ENCODE measurements at regions not wholly inside any gene's neighbourhood (a gene's known extent, or its start where the extent isn't known, plus 50 kb on each side); places are given as distances from the start of the nearest gene placed in this dataset.

GRCh38 chr2:192345287-192345686, 150.6 kb upstream of the TMEFF2 start:
- no peaks in the 10 kb centered on the region for H3K36me3 ChIP-seq (ENCODE audit: low read depth, low read length)
- H3K9ac ChIP-seq (ENCODE audit: low read length) = no peak overlapping the region
- POLR2A ChIA-PET (ENCODE audit: unreplicated experiment) = no interaction called here
- H3K4me2 ChIP-seq (ENCODE audit: low read length) = no peak overlapping the region
- no peaks in the 10 kb centered on the region for H3F3A ChIP-seq (ENCODE audit: low read length, unreplicated experiment)
- ATAC-seq (no peak), DNase-seq (no peak)
- CTCF ChIA-PET = no interaction called here
- intact Hi-C loops (cut with micrococcal nuclease) = no loop called here
- H3K9me2 ChIP-seq (replicated peaks; ENCODE audit: low read length) = no peaks in the 10 kb centered on the region
- no peak overlapping the region for H3K4me3 ChIP-seq (ENCODE audit: low read length)
- no peaks in the 10 kb centered on the region for H3K9me3 ChIP-seq (ENCODE audit: low read length)
- H2AFZ ChIP-seq (ENCODE audit: low read length) = no peak overlapping the region
- no peaks in the 10 kb centered on the region for H3K4me1 ChIP-seq (ENCODE audit: insufficient read depth, low read length)
- BruUV-seq (replicated peaks) = no TSS peak
- no peak for TF ChIP-seq EZH2phosphoT487 (IDR thresholded peaks at IDR 0.05; ENCODE audit: borderline replicate concordance, low read length)
- no peak for TF ChIP-seq EZH2 (IDR thresholded peaks at IDR 0.05; ENCODE audit: low read length, unreplicated experiment)
- TF ChIP-seq CTCF (conservative IDR thresholded peaks at IDR 0.05; ENCODE audit: low read depth, low read length) = no peak
- no peaks in the 10 kb centered on the region for H3K27me3 ChIP-seq (ENCODE audit: low read length)
- H4K20me1 ChIP-seq (ENCODE audit: low read length) = no peaks in the 10 kb centered on the region
- no peaks in the 10 kb centered on the region for H3K79me2 ChIP-seq (ENCODE audit: low read length)
- no peak overlapping the region for H3K27ac ChIP-seq (ENCODE audit: low read length)

DNA sequence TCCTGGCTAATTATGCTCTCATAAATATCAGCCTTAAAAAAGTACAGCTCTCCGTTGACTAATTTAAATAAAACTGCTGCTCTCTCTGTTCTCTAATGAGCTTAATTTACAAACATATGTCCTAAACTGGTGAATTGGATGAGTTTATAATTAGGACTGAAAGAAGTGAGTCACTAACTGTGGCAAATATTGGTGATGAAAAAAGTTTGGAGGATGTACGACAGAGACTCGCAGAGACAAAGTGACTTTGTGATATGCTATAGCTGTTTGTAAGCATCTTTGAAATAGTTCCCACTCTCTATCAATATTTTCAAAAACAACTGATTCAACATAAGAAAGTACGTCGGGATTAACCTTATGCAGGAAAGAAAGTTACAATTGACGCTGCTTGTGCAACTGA, 138.9 kb upstream of the TMEFF2 start:
- BruUV-seq (replicated peaks) = no TSS peak

DNA sequence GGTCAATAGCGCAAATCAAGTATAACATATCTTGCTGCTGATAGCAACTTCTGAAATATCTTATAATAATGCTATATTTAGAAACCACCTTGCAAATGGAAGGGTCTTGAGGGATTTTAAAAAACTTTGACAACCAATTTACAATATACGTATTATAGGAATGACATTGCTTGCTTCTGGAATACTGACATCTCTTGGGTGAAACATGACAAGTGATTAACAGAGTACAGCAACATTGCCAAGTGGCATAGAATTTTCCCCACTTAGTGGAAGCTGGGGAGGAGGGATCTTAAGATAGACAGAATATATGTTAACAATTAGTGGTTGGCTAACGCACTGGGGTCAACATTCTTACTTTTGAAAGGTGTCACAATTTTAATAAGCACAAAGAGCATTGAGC, 133.6 kb upstream of the TMEFF2 start:
- TF ChIP-seq EZH2phosphoT487 (IDR thresholded peaks at IDR 0.05; ENCODE audit: borderline replicate concordance, low read length) (no peak), EZH2 (IDR thresholded peaks at IDR 0.05; ENCODE audit: low read length, unreplicated experiment) (no peak), CTCF (conservative IDR thresholded peaks at IDR 0.05; ENCODE audit: low read depth, low read length) (no peak)
- DNase-seq (no peak), ATAC-seq (no peak)
- no peak overlapping the region for H3K9ac ChIP-seq (ENCODE audit: low read length)
- H3F3A ChIP-seq (ENCODE audit: low read length, unreplicated experiment) = no peaks in the 10 kb centered on the region
- POLR2A ChIA-PET (ENCODE audit: unreplicated experiment) = no interaction called here
- intact Hi-C loops (cut with micrococcal nuclease) = no loop called here
- H3K9me3 ChIP-seq (ENCODE audit: low read length) = no peaks in the 10 kb centered on the region
- no peak overlapping the region for H3K27ac ChIP-seq (ENCODE audit: low read length)
- H2AFZ ChIP-seq (ENCODE audit: low read length) = no peak overlapping the region
- no peak overlapping the region for H3K4me3 ChIP-seq (ENCODE audit: low read length)
- CTCF ChIA-PET = no interaction called here
- no TSS peak for BruUV-seq (replicated peaks)
- H3K79me2 ChIP-seq (ENCODE audit: low read length) = no peaks in the 10 kb centered on the region
- H3K27me3 ChIP-seq (ENCODE audit: low read length) = no peaks in the 10 kb centered on the region
- H3K4me1 ChIP-seq (ENCODE audit: insufficient read depth, low read length) = no peaks in the 10 kb centered on the region
- H3K9me2 ChIP-seq (replicated peaks; ENCODE audit: low read length) = no peaks in the 10 kb centered on the region
- no peaks in the 10 kb centered on the region for H4K20me1 ChIP-seq (ENCODE audit: low read length)
- no peak overlapping the region for H3K4me2 ChIP-seq (ENCODE audit: low read length)
- H3K36me3 ChIP-seq (ENCODE audit: low read depth, low read length) = no peaks in the 10 kb centered on the region

More for the DNA sequence above, 138.9 kb upstream of the TMEFF2 start:
- ChIA-PET CTCF (no interaction called here), POLR2A (ENCODE audit: unreplicated experiment) (no interaction called here)
- no peaks in the 10 kb centered on the region for H4K20me1 ChIP-seq (ENCODE audit: low read length)
- H3K79me2 ChIP-seq (ENCODE audit: low read length) = no peaks in the 10 kb centered on the region
- 0 out of 2 replicates have a peak, but pooled peaks cover 4% of the 10 kb centered on the region for H3K27me3 ChIP-seq (ENCODE audit: low read length)
- H2AFZ ChIP-seq (ENCODE audit: low read length) = no peak overlapping the region
- H3K4me3 ChIP-seq (ENCODE audit: low read length) = no peak overlapping the region
- no peak overlapping the region for H3K27ac ChIP-seq (ENCODE audit: low read length)
- no peak overlapping the region for H3K4me2 ChIP-seq (ENCODE audit: low read length)
- TF ChIP-seq EZH2phosphoT487 (IDR thresholded peaks at IDR 0.05; ENCODE audit: borderline replicate concordance, low read length) = no peak
- TF ChIP-seq EZH2 (IDR thresholded peaks at IDR 0.05; ENCODE audit: low read length, unreplicated experiment) = no peak
- TF ChIP-seq CTCF (conservative IDR thresholded peaks at IDR 0.05; ENCODE audit: low read depth, low read length) = no peak
- no peaks in the 10 kb centered on the region for H3K9me2 ChIP-seq (replicated peaks; ENCODE audit: low read length)
- no peaks in the 10 kb centered on the region for H3K9me3 ChIP-seq (ENCODE audit: low read length)
- no peaks in the 10 kb centered on the region for H3K36me3 ChIP-seq (ENCODE audit: low read depth, low read length)
- H3F3A ChIP-seq (ENCODE audit: low read length, unreplicated experiment) = no peaks in the 10 kb centered on the region
- no peak overlapping the region for H3K9ac ChIP-seq (ENCODE audit: low read length)
- intact Hi-C loops (cut with micrococcal nuclease) = no loop called here
- no peak for ATAC-seq
- no peaks in the 10 kb centered on the region for H3K4me1 ChIP-seq (ENCODE audit: insufficient read depth, low read length)
- DNase-seq = no peak
